OCI-LY3 (cell line): ENCODE measurements at regions not wholly inside any gene's neighbourhood (a gene's known extent, or its start where the extent isn't known, plus 50 kb on each side); places are given as distances from the start of the nearest gene placed in this dataset.

ENCODE experiments used
- CTCF ChIP-seq: fragments of 200-600, 300-600 bp; sonication (generic); IDR thresholded peaks from 2 replicates; pipeline ENCODE4 v1.5.1; 2014; ENCODE audit warnings: antibody characterized with exemption, low read length, low read depth
- EZH2phosphoT487 ChIP-seq: fragments of 200-600 bp; shearing (Covaris generic); IDR thresholded peaks from 2 replicates; pipeline ENCODE4 v1.6.1; 2018; ENCODE audit warnings: antibody characterized with exemption, mixed run types, low read depth

- TF ChIP-seq CTCF (no peak), EZH2phosphoT487 (no peak)
Observed at GRCh38 chr4:95742872-95743271, 97.0 kb upstream of the PDHA2 start.
